ENCODE measurements at regions not wholly inside any gene's neighbourhood (a gene's known extent, or its start where the extent isn't known, plus 50 kb on each side); places are given as distances from the start of the nearest gene placed in this dataset.

GRCh38 chr13:80716610-80717081 lies 375.7 kb upstream of the SPRY2 start:
- in situ Hi-C loops (cut with MboI; ENCODE audit: low pct_unique_long_range_greater_than_20kb, low sequenced_read_pairs, unreplicated experiment) = no loop called here

GRCh38 chr13:80712026-80712425 lies 371.1 kb upstream of the SPRY2 start:
- in situ Hi-C loops (cut with MboI; ENCODE audit: low pct_unique_long_range_greater_than_20kb, low sequenced_read_pairs, unreplicated experiment) = no loop called here
- no peak for DNase-seq (ENCODE audit: low spot score)
- TF ChIP-seq CTCF (IDR thresholded peaks at IDR 0.05; ENCODE audit: extremely low read depth, insufficient read depth, missing control alignments) = no peak

More at GRCh38 chr13:80716610-80717081, 375.7 kb upstream of the SPRY2 start:
- no peak for TF ChIP-seq CTCF (IDR thresholded peaks at IDR 0.05; ENCODE audit: extremely low read depth, insufficient read depth, missing control alignments)
- DNase-seq (ENCODE audit: low spot score) = no peak

GRCh38 chr13:80708791-80709190 lies 367.9 kb upstream of the SPRY2 start:
- TF ChIP-seq CTCF (IDR thresholded peaks at IDR 0.05; ENCODE audit: extremely low read depth, insufficient read depth, missing control alignments) = no peak
- in situ Hi-C loops (cut with MboI; ENCODE audit: low pct_unique_long_range_greater_than_20kb, low sequenced_read_pairs, unreplicated experiment) = no loop called here
- no peak for DNase-seq (ENCODE audit: low spot score)

GRCh38 chr13:80707000-80707983 lies 366.4 kb upstream of the SPRY2 start:
- TF ChIP-seq CTCF (IDR thresholded peaks at IDR 0.05; ENCODE audit: extremely low read depth, insufficient read depth, missing control alignments) = no peak
- no peak for DNase-seq (ENCODE audit: low spot score)
- in situ Hi-C loops (cut with MboI; ENCODE audit: low pct_unique_long_range_greater_than_20kb, low sequenced_read_pairs, unreplicated experiment) = no loop called here

- DNase-seq (ENCODE audit: low spot score) = no peak
- in situ Hi-C loops (cut with MboI; ENCODE audit: low pct_unique_long_range_greater_than_20kb, low sequenced_read_pairs, unreplicated experiment) = no loop called here
- no peak for TF ChIP-seq CTCF (IDR thresholded peaks at IDR 0.05; ENCODE audit: extremely low read depth, insufficient read depth, missing control alignments)
These were observed 365.2 kb upstream of the SPRY2 start for GRCh38 chr13:80706164-80706471.

GRCh38 chr13:80705371-80706163 lies 364.6 kb upstream of the SPRY2 start:
- DNase-seq (ENCODE audit: low spot score) = no peak
- in situ Hi-C loops (cut with MboI; ENCODE audit: low pct_unique_long_range_greater_than_20kb, low sequenced_read_pairs, unreplicated experiment) = no loop called here
- no peak for TF ChIP-seq CTCF (IDR thresholded peaks at IDR 0.05; ENCODE audit: extremely low read depth, insufficient read depth, missing control alignments)
